Kasumi-1 (cell line): ENCODE measurements at regions not wholly inside any gene's neighbourhood (a gene's known extent, or its start where the extent isn't known, plus 50 kb on each side); places are given as distances from the start of the nearest gene placed in this dataset.
A peak's percentile ranks its signal among the peaks of the same experiment; 100 is the strongest.

ENCODE experiments used
- DNase-seq, 2 experiments: peaks; one replicate each; lab custom pipeline; 2025; lab: John Stamatoyannopoulos, UW

DNA sequence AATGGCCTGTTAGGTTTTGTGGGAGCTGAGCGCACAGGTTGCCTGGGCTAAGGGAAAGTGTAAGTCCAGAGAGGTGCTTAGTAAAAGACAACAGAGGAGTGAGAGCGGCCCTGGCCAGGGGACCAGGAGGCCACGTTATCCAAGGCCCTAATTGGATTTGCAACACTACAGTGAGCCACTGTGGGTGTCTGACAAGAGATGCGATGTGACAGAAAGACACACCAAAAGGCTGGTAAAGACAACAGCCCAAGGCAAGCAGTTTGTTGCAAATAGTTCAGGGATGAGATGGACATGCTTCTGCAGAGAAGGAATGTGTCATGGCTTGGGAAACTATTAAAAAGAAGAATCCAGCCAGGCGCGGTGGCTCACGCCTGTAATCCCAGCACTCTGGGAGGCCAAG, 162.7 kb upstream of the KIT start:
- no peak for DNase-seq

GRCh38 chr4:54495641-54496040, 162.1 kb upstream of the KIT start:
- DNase-seq, result no peak

- peak; percentile 79 to 83 for DNase-seq
Observed at GRCh38 chr4:54496412-54496811, 161.3 kb upstream of the KIT start.

DNA sequence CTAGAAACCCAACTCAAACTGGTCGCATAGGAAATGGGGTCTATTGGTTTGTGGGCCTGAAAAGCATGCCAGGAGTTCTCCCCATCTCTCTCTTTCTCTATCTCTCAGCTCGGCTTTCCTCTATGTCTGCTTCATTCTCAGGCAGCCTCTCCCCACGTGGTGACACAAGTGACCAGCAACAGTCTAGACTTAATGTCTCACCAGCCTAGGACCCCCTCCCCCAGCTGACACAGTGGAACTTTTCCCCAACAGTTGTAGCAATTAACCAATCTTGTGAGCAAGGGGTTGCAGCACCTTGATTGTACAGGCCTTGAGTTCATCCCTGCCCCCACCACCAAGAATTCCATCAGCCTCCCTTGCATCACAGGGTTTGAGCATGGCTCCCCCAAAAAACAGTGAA, 159.8 kb upstream of the KIT start:
- DNase-seq, result no peak

GRCh38 chr4:54498661-54499111, 159.1 kb upstream of the KIT start:
- no peak for DNase-seq

- no peak for DNase-seq
Observed at GRCh38 chr4:54499308-54500074, 158.3 kb upstream of the KIT start.

DNA sequence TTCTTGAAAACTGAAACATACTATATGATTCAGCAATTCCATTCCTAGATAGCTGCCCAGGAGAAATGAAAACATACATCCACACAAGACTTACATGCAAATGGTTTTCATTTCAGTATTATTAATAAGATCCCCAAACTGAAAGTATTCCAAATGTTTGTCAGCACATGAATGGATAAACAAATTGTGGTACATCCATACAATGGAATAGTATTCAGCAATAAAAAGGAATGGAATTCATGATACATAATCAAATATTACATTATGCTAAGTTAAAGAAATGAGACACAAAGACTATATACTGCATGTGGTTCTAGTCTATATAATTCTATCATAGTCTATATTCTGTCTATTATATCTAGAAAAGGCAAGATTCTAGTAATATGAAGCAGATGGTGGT, 152.4 kb upstream of the KIT start:
- DNase-seq, result no peak

DNA sequence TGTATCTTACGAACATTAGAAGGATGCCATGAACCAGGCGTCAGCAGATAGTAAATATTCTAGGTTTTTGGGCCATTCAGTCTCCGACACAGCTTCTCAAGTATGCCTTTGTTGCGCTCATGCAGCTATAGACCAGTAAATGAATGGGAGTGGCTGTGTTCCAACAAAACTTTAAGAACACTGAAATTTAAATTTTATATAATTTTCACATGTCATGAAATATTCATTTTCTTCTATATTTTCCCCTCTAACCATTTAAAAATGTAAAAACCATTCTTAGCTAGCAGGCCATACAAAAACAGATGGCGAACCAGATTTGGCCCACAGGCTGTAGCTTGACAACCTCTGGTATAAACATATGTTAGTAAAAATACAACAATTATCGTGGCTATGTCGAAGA, 151.8 kb upstream of the KIT start:
- DNase-seq, result no peak

DNA sequence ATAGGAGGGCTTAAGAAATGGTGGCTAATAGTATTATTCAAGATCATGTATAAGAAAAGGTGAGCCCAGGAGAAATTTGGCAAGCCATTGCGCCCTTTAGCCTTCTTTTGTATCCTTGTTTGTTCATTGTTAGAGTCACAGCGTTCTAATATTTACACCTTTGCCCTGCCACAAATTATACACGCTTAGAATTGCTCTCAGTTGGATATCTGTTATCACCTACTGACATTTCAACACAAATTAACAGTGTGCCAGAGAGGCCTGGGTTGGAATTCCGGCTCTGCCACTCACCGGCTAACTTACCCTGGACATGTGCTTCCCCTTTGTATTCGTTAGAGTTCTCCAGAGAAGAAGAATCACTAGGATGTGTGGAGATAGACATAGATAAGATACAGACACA, 148.7 kb upstream of the KIT start:
- DNase-seq, result no peak

DNA sequence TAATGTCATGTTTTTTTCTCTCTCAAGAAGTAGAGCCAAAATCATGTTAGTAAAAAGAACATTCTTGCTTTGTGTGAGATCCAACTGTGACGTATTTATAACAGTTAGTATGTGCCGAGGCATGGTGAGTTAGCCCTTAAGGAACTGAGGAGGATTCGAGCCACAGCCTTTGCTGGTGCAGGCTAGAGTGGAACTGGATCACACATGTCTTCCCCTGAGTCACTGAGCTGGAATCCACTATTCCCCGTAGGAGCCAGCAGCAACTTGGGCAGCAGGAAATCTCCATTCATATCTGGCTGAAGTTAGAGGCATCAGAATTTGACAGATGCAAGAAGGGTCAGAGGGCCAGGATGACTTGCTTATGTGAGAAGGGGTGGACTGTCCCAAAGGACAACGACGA, 144.6 kb upstream of the KIT start:
- DNase-seq, result no peak

DNA sequence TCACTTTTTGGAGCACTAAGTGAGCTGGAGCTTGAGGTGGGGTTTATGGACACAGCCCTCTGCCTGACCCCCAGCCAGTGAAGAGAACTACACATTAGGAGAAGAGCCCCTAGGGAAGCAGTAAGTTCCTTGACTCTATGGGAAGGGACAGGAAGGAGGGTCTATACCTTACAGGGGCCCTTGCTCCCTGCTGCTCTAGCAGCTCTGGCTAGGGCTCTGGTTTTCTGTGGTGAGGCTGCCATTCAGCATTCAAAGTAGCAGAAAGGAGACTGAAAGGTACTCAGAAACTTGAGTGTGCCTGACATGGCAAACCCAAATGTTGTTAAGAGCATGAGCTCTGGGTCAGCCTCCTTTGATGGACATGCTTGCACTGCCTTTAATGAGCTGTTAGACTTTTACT, 144.0 kb upstream of the KIT start:
- DNase-seq, result no peak

DNA sequence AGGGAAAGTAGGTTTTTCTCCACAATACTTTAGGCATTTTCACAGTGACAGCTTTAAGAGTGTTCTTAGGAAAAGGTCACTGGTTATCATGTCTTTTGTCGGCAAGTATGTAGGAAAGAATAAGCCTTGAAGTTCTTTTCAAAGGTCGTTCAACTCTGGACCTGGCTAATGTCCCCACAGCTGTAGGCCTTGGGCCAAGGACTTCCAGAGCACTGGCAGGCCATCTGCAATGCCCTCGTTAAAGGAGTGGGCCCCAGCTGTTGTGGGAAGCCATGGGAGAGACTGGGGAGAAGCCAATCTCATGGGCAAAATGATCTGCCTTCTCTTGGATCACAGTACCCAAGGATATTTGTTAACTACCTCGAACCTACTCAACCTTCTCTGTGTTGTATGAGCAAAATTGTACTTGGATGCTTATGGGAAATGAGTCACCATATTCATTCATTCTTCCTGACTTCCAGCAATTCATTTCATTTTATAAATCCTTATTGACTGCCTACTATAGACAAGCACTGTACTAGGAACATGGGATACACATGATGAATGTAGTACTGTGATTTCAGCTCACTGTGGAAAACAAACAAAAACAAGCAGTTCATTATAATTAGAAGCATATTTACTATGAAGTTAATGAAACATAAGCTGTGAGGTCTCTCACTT, 141.1 kb upstream of the KIT start:
- no peak for DNase-seq

GRCh38 chr4:54517781-54518444, 139.8 kb upstream of the KIT start:
- no peak for DNase-seq

DNA sequence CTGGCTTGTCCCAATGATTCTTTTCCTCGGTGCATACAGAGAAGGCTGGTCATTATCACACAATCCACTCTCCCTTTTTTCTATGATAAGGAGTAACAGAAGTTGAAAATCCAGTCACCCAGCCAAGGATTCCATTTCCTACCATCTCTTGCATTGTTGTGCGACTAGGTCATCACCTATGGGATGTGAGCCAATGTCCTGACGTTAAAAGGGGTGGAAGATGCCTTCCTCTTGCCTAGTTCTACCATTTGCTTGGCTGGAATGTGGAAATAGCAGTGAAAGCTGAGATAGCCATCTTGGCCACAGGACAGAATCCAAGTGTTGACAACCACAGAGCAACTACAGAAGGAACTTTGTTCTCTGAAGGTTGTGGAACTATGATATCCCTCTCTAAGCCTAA, 132.2 kb upstream of the KIT start:
- DNase-seq, result no peak

DNA sequence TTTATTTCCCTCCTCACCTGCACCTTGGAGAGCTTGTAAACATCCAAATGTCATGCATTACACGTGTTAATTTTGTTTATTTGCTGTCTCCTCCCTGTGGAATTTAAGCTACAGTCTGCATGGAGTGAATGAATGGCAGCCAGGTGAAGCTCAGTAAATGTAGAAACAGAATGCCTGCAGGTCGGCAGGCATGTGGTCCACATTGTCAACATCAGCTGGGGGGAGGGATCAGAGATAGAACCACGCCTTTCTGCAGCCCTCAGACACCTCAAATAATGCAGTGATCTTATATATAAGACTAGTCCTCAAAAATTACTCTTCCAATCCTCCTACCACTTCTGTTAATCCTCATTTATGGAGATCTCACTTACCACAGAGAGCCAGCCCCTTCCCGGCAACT, 131.2 kb upstream of the KIT start:
- no peak for DNase-seq

- DNase-seq, result no peak
Observed at GRCh38 chr4:54527532-54527931, 130.2 kb upstream of the KIT start.

- DNase-seq, result peak; percentile 82 to 91
Observed at GRCh38 chr4:54539500-54540029, 118.2 kb upstream of the KIT start.

DNA sequence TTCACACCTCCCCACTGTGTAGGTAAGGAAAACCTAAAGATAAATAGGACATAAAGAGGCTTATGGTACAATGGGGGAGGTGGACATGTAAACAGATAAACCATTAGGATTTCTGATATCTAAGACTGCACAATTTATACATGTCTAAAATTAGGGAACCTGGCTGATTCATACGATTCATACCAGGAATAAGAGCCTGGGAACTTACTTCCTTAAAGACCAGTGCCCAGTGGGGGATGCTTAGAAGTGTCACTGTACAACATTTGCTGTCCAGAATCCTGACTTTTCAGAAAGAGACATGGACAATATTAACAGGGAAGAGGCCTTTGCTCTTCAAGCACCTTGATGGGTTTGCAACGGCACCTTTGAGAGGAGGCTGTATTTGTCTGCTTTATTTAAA, 116.8 kb upstream of the KIT start:
- peak in 1 of 2 experiments; percentile 38 for DNase-seq

GRCh38 chr4:54541426-54542118, 116.2 kb upstream of the KIT start:
- no peak for DNase-seq

DNA sequence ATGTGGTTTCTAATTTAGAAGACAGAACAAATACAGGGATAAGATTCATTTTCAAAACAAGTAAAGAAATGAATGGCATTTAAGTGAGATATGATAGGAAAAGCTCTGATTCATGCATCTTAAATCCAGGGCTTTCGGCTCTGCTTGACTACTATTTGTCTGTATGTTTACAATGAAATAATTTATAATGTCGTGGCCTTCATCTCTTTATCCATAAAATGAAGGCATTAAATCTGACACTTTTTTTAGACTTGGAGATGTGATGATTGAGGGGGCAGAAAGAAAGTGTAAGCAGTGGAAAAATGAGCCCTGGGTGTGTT, 115.7 kb upstream of the KIT start:
- no peak for DNase-seq

DNA sequence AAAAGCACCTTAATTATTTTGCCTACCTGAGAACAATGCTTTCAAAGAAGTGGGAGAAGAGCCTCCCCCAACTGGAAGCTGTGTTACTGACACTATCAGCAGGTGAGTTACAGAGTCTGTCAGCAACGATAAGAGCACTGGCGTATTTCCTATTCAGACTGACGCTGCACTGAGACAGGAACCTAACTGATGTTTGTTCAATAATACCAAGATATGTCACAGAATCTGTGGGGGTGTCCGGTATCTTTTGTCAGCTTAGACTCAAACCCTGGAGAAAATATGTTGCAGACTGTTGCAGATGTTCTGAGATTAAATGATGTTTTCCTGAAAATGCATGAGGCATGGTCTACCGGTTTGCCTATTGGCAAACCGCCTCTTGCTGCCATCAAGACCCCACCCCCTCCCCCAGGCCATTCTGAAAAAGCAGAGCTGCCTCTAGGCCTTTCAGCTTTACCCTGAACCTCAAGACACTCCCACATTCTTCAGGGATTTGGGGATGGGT, 115.2 kb upstream of the KIT start:
- DNase-seq, result no peak

GRCh38 chr4:54543088-54543795, 114.5 kb upstream of the KIT start:
- no peak for DNase-seq
